ENCODE measurements at regions not wholly inside any gene's neighbourhood (a gene's known extent, or its start where the extent isn't known, plus 50 kb on each side); places are given as distances from the start of the nearest gene placed in this dataset.

- H3K4me3 ChIP-seq (ENCODE audit: low read depth in 1 of 3, low read length in 3 of 3): no peak overlapping the region
- TF ChIP-seq EGR1 (IDR thresholded peaks at IDR 0.05; ENCODE audit: low read depth in 2 of 2) (no peak), SP1 (IDR thresholded peaks at IDR 0.05) (peak; percentile 93), TAF1 (conservative IDR thresholded peaks at IDR 0.05) (no peak), FOXA2 (IDR thresholded peaks at IDR 0.05) (peak; percentile 38), RAD21 (IDR thresholded peaks at IDR 0.05) (peak; percentile 58 to 62), HNF4G (IDR thresholded peaks at IDR 0.05) (peak; percentile 45), GABPA (IDR thresholded peaks at IDR 0.05 in 1 of 2, conservative IDR thresholded peaks at IDR 0.05 in 1 of 2) (no peak), ZBTB33 (IDR thresholded peaks at IDR 0.05) (peak; percentile 49), HNF4A (conservative IDR thresholded peaks at IDR 0.05) (peak; percentile 79 to 85), JUND (IDR thresholded peaks at IDR 0.05) (peak; percentile 52 to 70), REST (IDR thresholded peaks at IDR 0.05) (peak; percentile 60), YY1 (IDR thresholded peaks at IDR 0.05) (peak; percentile 91), MAX (IDR thresholded peaks at IDR 0.05) (peak; percentile 20), RXRA (IDR thresholded peaks at IDR 0.05) (peak; percentile 60 to 79)
- H3K36me3 ChIP-seq (ENCODE audit: control insufficient read depth in 4 of 4, insufficient read depth in 3 of 4, low read depth in 1 of 4, low read length in 3 of 4): no peaks in the 10 kb centered on the region
- no peak for DNase-seq (ENCODE audit: low spot score)
- 32% methylated on average over 4 of the region's 4 CpGs for WGBS
- peak overlapping the region in 1 of 2 donors; percentile 81 for H3K9ac ChIP-seq (ENCODE audit: low read depth in 1 of 2, low read length in 2 of 2)
- peak overlapping the region; percentile 67 to 76 for H3K27ac ChIP-seq (ENCODE audit: low read depth in 1 of 2, low read length in 2 of 2)
- no peaks in the 10 kb centered on the region for H3K9me3 ChIP-seq (ENCODE audit: control insufficient read depth in 4 of 4, low read length in 3 of 4)
- no peaks in the 10 kb centered on the region for H3K27me3 ChIP-seq (ENCODE audit: control insufficient read depth in 4 of 4, insufficient read depth in 4 of 4, low read length in 3 of 4)
- H3K4me1 ChIP-seq (ENCODE audit: control insufficient read depth in 4 of 4, insufficient read depth in 4 of 4, low read length in 3 of 4): peaks cover 0 to 22% (median 11%) of the 10 kb centered on the region in 4 donors
Observed at GRCh38 chr13:80558074-80558473, 217.1 kb upstream of the SPRY2 start.

GRCh38 chr13:80555796-80556678 is 215.1 kb upstream of the SPRY2 start:
- DNase-seq (ENCODE audit: low spot score): no peak
- Histone ChIP-seq H3K4me3 (ENCODE audit: low read depth in 1 of 3, low read length in 3 of 3) (no peak overlapping the region), H3K27ac (ENCODE audit: low read depth in 1 of 2, low read length in 2 of 2) (no peak overlapping the region), H3K9ac (ENCODE audit: low read depth in 1 of 2, low read length in 2 of 2) (no peak overlapping the region), H3K36me3 (ENCODE audit: control insufficient read depth in 4 of 4, insufficient read depth in 3 of 4, low read depth in 1 of 4, low read length in 3 of 4) (no peaks in the 10 kb centered on the region), H3K9me3 (ENCODE audit: control insufficient read depth in 4 of 4, low read length in 3 of 4) (no peaks in the 10 kb centered on the region), H3K27me3 (ENCODE audit: control insufficient read depth in 4 of 4, insufficient read depth in 4 of 4, low read length in 3 of 4) (no peaks in the 10 kb centered on the region), H3K4me1 (ENCODE audit: control insufficient read depth in 4 of 4, insufficient read depth in 4 of 4, low read length in 3 of 4) (peaks cover 0 to 22% (median 11%) of the 10 kb centered on the region in 4 donors)
- TF ChIP-seq GABPA (IDR thresholded peaks at IDR 0.05 in 1 of 2, conservative IDR thresholded peaks at IDR 0.05 in 1 of 2) (no peak), HNF4A (conservative IDR thresholded peaks at IDR 0.05) (peak; percentile 24 to 45)
- WGBS: 65% methylated on average over 5 of the region's 5 CpGs
